A673 (cell line): ENCODE measurements at regions not wholly inside any gene's neighbourhood (a gene's known extent, or its start where the extent isn't known, plus 50 kb on each side); places are given as distances from the start of the nearest gene placed in this dataset.
A peak's percentile ranks its signal among the peaks of the same experiment; 100 is the strongest.

Source experiments
- BruUV-seq: library from RNA; stranded (reverse); fragments of 400-500 nt; replicated peaks from 2 replicates; lab custom pipeline; 2021; lab: Mats Ljungman, UMichigan
- CTCF ChIA-PET: fragments of 300-600 bp; sonication (Branson Sonifier 250); formaldehyde crosslinking; loops from one replicate; lab custom pipeline; 2022; ENCODE audit warnings: antibody characterized with exemption; lab: Charles Lee
- POLR2A ChIA-PET: fragments of 300-600 bp; sonication (Branson Sonifier 250); formaldehyde crosslinking; loops from one replicate; lab custom pipeline; 2022; ENCODE audit warnings: antibody characterized with exemption; ENCODE audit not compliant: low non-redundant PET; lab: Charles Lee
- DNase-seq: peaks from one replicate; pipeline ENCODE4 v3.0.0-alpha.2; 2015; ENCODE audit warnings: low spot score
- H3K27ac ChIP-seq: fragments of 200-600 bp; sonication (generic); 2 replicates; pipeline ENCODE4 v1.5.1; 2016; ENCODE audit warnings: mixed run types, low read depth, mild to moderate bottlenecking, mixed read lengths, antibody characterized with exemption, low read length; ENCODE audit not compliant: poor library complexity, severe bottlenecking
- H3K27me3 ChIP-seq: fragments of 200-600 bp; sonication (generic); replicated peaks from 2 replicates; pipeline ENCODE4 v1.6.1; 2017; ENCODE audit warnings: mixed run types, low read depth, mild to moderate bottlenecking, mixed read lengths, antibody characterized with exemption, low read length; ENCODE audit not compliant: insufficient read depth, poor library complexity
- H3K36me3 ChIP-seq: fragments of 200-600 bp; sonication (generic); 2 replicates; pipeline ENCODE4 v1.6.1; 2016; ENCODE audit warnings: mixed run types, mild to moderate bottlenecking, mixed read lengths, antibody characterized with exemption, low read length; ENCODE audit not compliant: insufficient read depth, poor library complexity, severe bottlenecking
- H3K4me1 ChIP-seq: fragments of 200-600 bp; sonication (generic); 2 replicates; pipeline ENCODE4 v1.6.1; 2017; ENCODE audit warnings: mixed run types, mild to moderate bottlenecking, mixed read lengths, antibody characterized with exemption, low read length; ENCODE audit not compliant: insufficient read depth, poor library complexity, severe bottlenecking
- H3K4me3 ChIP-seq: fragments of 200-600 bp; sonication (generic); 2 replicates; pipeline ENCODE4 v1.5.1; 2016; ENCODE audit warnings: low read depth, mixed run types, mild to moderate bottlenecking, mixed read lengths, low read length; ENCODE audit not compliant: poor library complexity, severe bottlenecking
- H3K9me3 ChIP-seq: fragments of 200-600 bp; sonication (generic); 2 replicates; pipeline ENCODE4 v1.6.1; 2016; ENCODE audit warnings: mixed run types, low read depth, mild to moderate bottlenecking, mixed read lengths, antibody characterized with exemption, low read length; ENCODE audit not compliant: poor library complexity, severe bottlenecking
- CTCF ChIP-seq: fragments of 300-800, 200-600 bp; sonication (generic); conservative IDR thresholded peaks from 2 replicates; pipeline ENCODE4 v1.5.1; 2017; ENCODE audit warnings: low read depth, mild to moderate bottlenecking, antibody characterized with exemption, low read length, moderate library complexity, mixed read lengths
- EZH2 ChIP-seq: fragments of 200-600 bp; sonication (generic); IDR thresholded peaks from 2 replicates; pipeline ENCODE4 v1.6.1; 2017; ENCODE audit warnings: borderline replicate concordance, low read depth, mild to moderate bottlenecking, mixed read lengths, antibody characterized with exemption, low read length; ENCODE audit not compliant: poor library complexity, severe bottlenecking
- intact Hi-C: fragments of 100-400 bp; cut with micrococcal nuclease; formaldehyde crosslinking; loops from one replicate; pipeline ENCODE4 v1.10.0; 2022; ENCODE audit not compliant: unreplicated experiment

- peak; percentile 63 for DNase-seq
Measured at GRCh38 chr22:48782811-48783511, 1044.7 kb downstream of the BRD1 start.

GRCh38 chr22:48782326-48782725, 1045.3 kb downstream of the BRD1 start:
- ChIA-PET CTCF (no interaction called here), POLR2A (no interaction called here)
- BruUV-seq, result no TSS peak
- peaks cover 17% of the 10 kb centered on the region for H3K4me1 ChIP-seq
- H3K27me3 ChIP-seq, result no peaks in the 10 kb centered on the region
- intact Hi-C loops, result no loop called here
- DNase-seq, result no peak
- TF ChIP-seq CTCF (no peak), EZH2 (no peak)
- no peak overlapping the region for H3K4me3 ChIP-seq
- H3K27ac ChIP-seq, result no peak overlapping the region
- no peaks in the 10 kb centered on the region for H3K36me3 ChIP-seq
- peaks cover 2% of the 10 kb centered on the region for H3K9me3 ChIP-seq

More at GRCh38 chr22:48782811-48783511, 1044.7 kb downstream of the BRD1 start:
- Histone ChIP-seq H3K4me1 (peaks cover 18% of the 10 kb centered on the region), H3K9me3 (no peaks in the 10 kb centered on the region), H3K27me3 (no peaks in the 10 kb centered on the region), H3K4me3 (no peak overlapping the region), H3K27ac (no peak overlapping the region), H3K36me3 (no peaks in the 10 kb centered on the region)
- ChIA-PET POLR2A (no interaction called here), CTCF (no interaction called here)
- intact Hi-C loops, result no loop called here
- TF ChIP-seq EZH2, result no peak
- peak; percentile 72 for TF ChIP-seq CTCF
- no TSS peak for BruUV-seq

GRCh38 chr22:48781868-48782267, 1045.8 kb downstream of the BRD1 start:
- no TSS peak for BruUV-seq
- ChIA-PET CTCF (no interaction called here), POLR2A (no interaction called here)
- H3K27ac ChIP-seq, result no peak overlapping the region
- H3K27me3 ChIP-seq, result no peaks in the 10 kb centered on the region
- intact Hi-C loops, result no loop called here
- peaks cover 7% of the 10 kb centered on the region for H3K9me3 ChIP-seq
- no peaks in the 10 kb centered on the region for H3K36me3 ChIP-seq
- no peak for DNase-seq
- no peak for TF ChIP-seq CTCF
- TF ChIP-seq EZH2, result no peak
- H3K4me3 ChIP-seq, result no peak overlapping the region
- peaks cover 13% of the 10 kb centered on the region for H3K4me1 ChIP-seq
